PC-3 (cell line): ENCODE measurements at regions not wholly inside any gene's neighbourhood (a gene's known extent, or its start where the extent isn't known, plus 50 kb on each side); places are given as distances from the start of the nearest gene placed in this dataset.

Experiments
- ATAC-seq: fragments of 200-7000 bp; cut with Tn5 transposase; 2 replicates; pipeline ENCODE4 v1.9.1; 2020; ENCODE audit warnings: mild to moderate bottlenecking, moderate library complexity
- BruUV-seq: library from RNA; stranded (reverse); fragments of 400-500 nt; replicated peaks from 2 replicates; lab custom pipeline; 2021; lab: Mats Ljungman, UMichigan
- CTCF ChIA-PET: fragments of 300-600 bp; sonication (Branson Sonifier 250); formaldehyde crosslinking; loops from one replicate; lab custom pipeline; 2022; ENCODE audit warnings: antibody characterized with exemption; lab: Charles Lee
- POLR2A ChIA-PET: fragments of 300-600 bp; sonication (Branson Sonifier 250); formaldehyde crosslinking; loops from one replicate; lab custom pipeline; 2022; ENCODE audit warnings: antibody characterized with exemption; ENCODE audit not compliant: unreplicated experiment; lab: Charles Lee
- DNase-seq: peaks from one replicate; pipeline ENCODE4 v3.0.0-alpha.2; 2015
- H2AFZ ChIP-seq: fragments of 300-600 bp; sonication (generic); 2 replicates; pipeline ENCODE4 v1.6.0; 2016; ENCODE audit warnings: antibody characterized with exemption, low read length
- H3F3A ChIP-seq: fragments of 300-600 bp; sonication (generic); one replicate; pipeline ENCODE4 v1.6.0; 2017; ENCODE audit warnings: antibody characterized with exemption, low read length, control low read depth, mild to moderate bottlenecking; ENCODE audit not compliant: unreplicated experiment
- H3K27ac ChIP-seq: fragments of 300-600 bp; sonication (generic); 2 replicates; pipeline ENCODE4 v1.5.1; 2016; ENCODE audit warnings: mild to moderate bottlenecking, low read length
- H3K27me3 ChIP-seq: fragments of 300-600 bp; sonication (generic); 2 replicates; pipeline ENCODE4 v1.6.1; 2016; ENCODE audit warnings: low read length, mixed read lengths
- H3K36me3 ChIP-seq: fragments of 300-600 bp; sonication (generic); 2 replicates; pipeline ENCODE4 v1.6.1; 2016; ENCODE audit warnings: low read depth, mixed run types, low read length, mixed read lengths
- H3K4me1 ChIP-seq: fragments of 300-600 bp; sonication (generic); 2 replicates; pipeline ENCODE4 v1.5.1; 2016; ENCODE audit warnings: low read length; ENCODE audit not compliant: insufficient read depth
- H3K4me2 ChIP-seq: fragments of 300-600 bp; sonication (generic); 2 replicates; pipeline ENCODE4 v1.6.0; 2016; ENCODE audit warnings: low read length
- H3K4me3 ChIP-seq: fragments of 300-600 bp; sonication (generic); 2 replicates; pipeline ENCODE4 v1.5.1; 2016; ENCODE audit warnings: mild to moderate bottlenecking, low read length, mixed read lengths
- H3K79me2 ChIP-seq: fragments of 300-600 bp; sonication (generic); 2 replicates; pipeline ENCODE4 v1.6.1; 2017; ENCODE audit warnings: low read length, mixed read lengths
- H3K9ac ChIP-seq: fragments of 300-600 bp; sonication (generic); 2 replicates; pipeline ENCODE4 v1.6.0; 2016; ENCODE audit warnings: mild to moderate bottlenecking, low read length
- H3K9me2 ChIP-seq: fragments of 300-600 bp; sonication (generic); replicated peaks from 2 replicates; pipeline ENCODE4 v1.6.1; 2016; ENCODE audit warnings: mixed run types, low read length, mixed read lengths
- H3K9me3 ChIP-seq: fragments of 300-600 bp; sonication (generic); 2 replicates; pipeline ENCODE4 v1.6.1; 2016; ENCODE audit warnings: low read length, mixed read lengths
- H4K20me1 ChIP-seq: fragments of 300-600 bp; sonication (generic); 2 replicates; pipeline ENCODE4 v1.6.1; 2016; ENCODE audit warnings: low read length, mixed read lengths
- CTCF ChIP-seq: fragments of 300-600 bp; sonication (generic); conservative IDR thresholded peaks from 2 replicates; pipeline ENCODE4 v1.5.1; 2017; ENCODE audit warnings: antibody characterized with exemption, low read depth, mild to moderate bottlenecking, low read length
- EZH2 ChIP-seq: fragments of 300-600 bp; sonication (generic); IDR thresholded peaks from one replicate; pipeline ENCODE4 v1.6.1; 2017; ENCODE audit warnings: antibody characterized with exemption, mild to moderate bottlenecking, low read length; ENCODE audit not compliant: unreplicated experiment
- EZH2phosphoT487 ChIP-seq: fragments of 300-600 bp; sonication (generic); IDR thresholded peaks from 2 replicates; pipeline ENCODE4 v1.6.1; 2018; ENCODE audit warnings: mild to moderate bottlenecking, antibody characterized with exemption, low read length, borderline replicate concordance
- intact Hi-C: fragments of 100-400 bp; cut with micrococcal nuclease; formaldehyde crosslinking; loops from 2 replicates; pipeline ENCODE4 v1.9.0; 2023

DNA sequence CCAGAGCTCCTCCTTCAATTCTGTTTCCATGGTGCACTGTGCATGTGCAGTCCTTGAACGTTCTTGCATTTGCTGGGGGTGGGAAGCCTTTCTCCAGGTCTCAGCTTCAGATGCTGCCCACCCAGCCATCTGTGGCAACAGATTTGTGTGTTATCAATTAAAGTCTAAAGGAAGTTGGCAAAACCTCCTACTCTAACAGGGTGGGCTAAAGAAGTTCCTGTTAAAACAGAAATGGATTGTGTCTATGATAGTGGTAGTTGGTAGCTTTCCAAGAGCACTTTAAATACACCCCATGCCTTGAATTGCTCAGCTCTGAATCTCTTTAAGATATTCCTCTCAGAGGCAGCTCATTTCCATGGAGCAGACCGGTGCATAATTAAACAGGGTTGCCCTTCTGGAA, 488.0 kb upstream of the SUCLG2 start:
- Histone ChIP-seq H3K4me3 (no peak overlapping the region), H4K20me1 (no peaks in the 10 kb centered on the region), H3K4me1 (no peaks in the 10 kb centered on the region), H3K9me3 (no peaks in the 10 kb centered on the region), H2AFZ (no peak overlapping the region), H3K4me2 (no peak overlapping the region), H3K36me3 (no peaks in the 10 kb centered on the region), H3K79me2 (no peaks in the 10 kb centered on the region), H3K9me2 (no peaks in the 10 kb centered on the region), H3K27me3 (no peaks in the 10 kb centered on the region), H3F3A (no peaks in the 10 kb centered on the region), H3K27ac (no peak overlapping the region), H3K9ac (no peak overlapping the region)
- intact Hi-C loops: no loop called here
- TF ChIP-seq CTCF (no peak), EZH2 (no peak), EZH2phosphoT487 (no peak)
- ChIA-PET CTCF (no interaction called here), POLR2A (no interaction called here)
- no TSS peak for BruUV-seq
- ATAC-seq (no peak), DNase-seq (no peak)

GRCh38 chr3:68139897-68140296, 485.5 kb upstream of the SUCLG2 start:
- Histone ChIP-seq H3K36me3 (no peaks in the 10 kb centered on the region), H3K4me1 (no peaks in the 10 kb centered on the region), H4K20me1 (no peaks in the 10 kb centered on the region), H3K27me3 (no peaks in the 10 kb centered on the region), H3K27ac (no peak overlapping the region), H3K9me3 (no peaks in the 10 kb centered on the region), H3K4me3 (no peak overlapping the region), H2AFZ (no peak overlapping the region), H3K79me2 (no peaks in the 10 kb centered on the region), H3K9me2 (no peaks in the 10 kb centered on the region), H3K9ac (no peak overlapping the region), H3F3A (no peaks in the 10 kb centered on the region), H3K4me2 (no peak overlapping the region)
- TF ChIP-seq CTCF (no peak), EZH2 (no peak), EZH2phosphoT487 (no peak)
- no peak for ATAC-seq
- DNase-seq: no peak
- intact Hi-C loops: no loop called here
- ChIA-PET POLR2A (no interaction called here), CTCF (no interaction called here)
- no TSS peak for BruUV-seq

- CTCF ChIA-PET: no interaction called here
- Histone ChIP-seq H3K4me1 (no peaks in the 10 kb centered on the region), H3K4me3 (no peak overlapping the region), H3K27ac (no peak overlapping the region), H3K79me2 (no peaks in the 10 kb centered on the region), H3K9me2 (no peaks in the 10 kb centered on the region), H2AFZ (no peak overlapping the region), H3F3A (no peaks in the 10 kb centered on the region), H3K9ac (no peak overlapping the region), H3K27me3 (no peaks in the 10 kb centered on the region), H3K4me2 (no peak overlapping the region), H3K36me3 (no peaks in the 10 kb centered on the region), H3K9me3 (no peaks in the 10 kb centered on the region), H4K20me1 (no peaks in the 10 kb centered on the region)
- intact Hi-C loops: no loop called here
- ATAC-seq (no peak), DNase-seq (no peak)
- BruUV-seq: no TSS peak
- no peak for TF ChIP-seq EZH2phosphoT487
- TF ChIP-seq CTCF: no peak
- TF ChIP-seq EZH2: no peak
- POLR2A ChIA-PET: no interaction called here
Measured at GRCh38 chr3:68136411-68136810, 482.0 kb upstream of the SUCLG2 start.
